IMR-90 (cell line): ENCODE measurements at regions not wholly inside any gene's neighbourhood (a gene's known extent, or its start where the extent isn't known, plus 50 kb on each side); places are given as distances from the start of the nearest gene placed in this dataset.

Experiments
- ATAC-seq: fragments of 200-7000 bp; cut with Tn5 transposase; 2 replicates; pipeline ENCODE4 v1.9.1; 2020; ENCODE audit warnings: low read depth, mild to moderate bottlenecking, moderate library complexity
- BruUV-seq: library from RNA; stranded (reverse); fragments of 400-500 nt; replicated peaks from 2 replicates; lab custom pipeline; 2021; lab: Mats Ljungman, UMichigan
- CTCF ChIA-PET: fragments of 300-600 bp; formaldehyde crosslinking; extraction: SDS; loops from one replicate; lab custom pipeline; 2021; ENCODE audit warnings: antibody characterized with exemption; lab: Yijun Ruan, JAX
- POLR2A ChIA-PET: fragments of 300-600 bp; sonication (Branson Sonifier 250); formaldehyde crosslinking; loops from one replicate; lab custom pipeline; 2022; ENCODE audit warnings: antibody characterized with exemption; ENCODE audit not compliant: unreplicated experiment; lab: Charles Lee
- DNase-seq: peaks from one replicate; pipeline ENCODE4 v3.0.0; 2013
- H2AFZ ChIP-seq: replicated peaks from 2 replicates; pipeline ENCODE3; 2013; ENCODE audit warnings: low read length, mild to moderate bottlenecking; ENCODE audit not compliant: poor library complexity
- H2AK5ac ChIP-seq: 2 replicates; pipeline ENCODE4 v1.6.1; 2013; ENCODE audit warnings: low read depth, low read length, inconsistent platforms
- H2AK9ac ChIP-seq: replicated peaks from 2 replicates; pipeline ENCODE3; 2013; ENCODE audit warnings: mild to moderate bottlenecking, low read depth, low read length, moderate library complexity; ENCODE audit not compliant: poor library complexity
- H2BK120ac ChIP-seq: 2 replicates; pipeline ENCODE4 v1.6.1; 2013; ENCODE audit warnings: low read depth, low read length, inconsistent platforms
- H2BK15ac ChIP-seq: 3 replicates; pipeline ENCODE4 v1.6.1; 2013; ENCODE audit warnings: low read depth, low read length, inconsistent platforms
- H2BK20ac ChIP-seq: 2 replicates; pipeline ENCODE4 v1.6.1; 2013; ENCODE audit warnings: low read depth, mild to moderate bottlenecking, inconsistent platforms, low read length, moderate library complexity
- H2BK5ac ChIP-seq: 2 replicates; pipeline ENCODE4 v1.6.1; 2013; ENCODE audit warnings: mild to moderate bottlenecking, low read depth, low read length, inconsistent platforms; ENCODE audit not compliant: poor library complexity, severe bottlenecking
- H3K14ac ChIP-seq: replicated peaks from 2 replicates; pipeline ENCODE4 v1.6.1; 2013; ENCODE audit warnings: low read depth, low read length, inconsistent platforms
- H3K18ac ChIP-seq: 2 replicates; pipeline ENCODE4 v1.6.1; 2013; ENCODE audit warnings: low read depth, low read length, control low read depth
- H3K23ac ChIP-seq: 2 replicates; pipeline ENCODE4 v1.6.1; 2013; ENCODE audit warnings: low read depth, low read length, inconsistent platforms
- H3K27ac ChIP-seq: 2 replicates; pipeline ENCODE4 v1.5.1; 2013; ENCODE audit warnings: mild to moderate bottlenecking, control low read depth, low read length; ENCODE audit not compliant: insufficient read depth
- H3K27me3 ChIP-seq: 2 replicates; pipeline ENCODE4 v1.6.1; 2013; ENCODE audit warnings: low read length; ENCODE audit not compliant: control insufficient read depth, insufficient read depth
- H3K36me3 ChIP-seq: 2 replicates; pipeline ENCODE4 v1.6.1; 2013; ENCODE audit warnings: low read length, mixed read lengths; ENCODE audit not compliant: control insufficient read depth, insufficient read depth
- H3K4ac ChIP-seq: 2 replicates; pipeline ENCODE4 v1.6.1; 2013; ENCODE audit warnings: low read depth, low read length, inconsistent platforms
- H3K4me1 ChIP-seq: 2 replicates; pipeline ENCODE4 v1.6.1; 2013; ENCODE audit warnings: low read length, mixed read lengths; ENCODE audit not compliant: control insufficient read depth, insufficient read depth
- H3K4me2 ChIP-seq: 2 replicates; pipeline ENCODE4 v1.6.1; 2013; ENCODE audit warnings: low read depth, mild to moderate bottlenecking, control low read depth, low read length, moderate library complexity
- H3K4me3 ChIP-seq: 2 replicates; pipeline ENCODE4 v1.5.1; 2013; ENCODE audit warnings: low read depth, mild to moderate bottlenecking, control low read depth, low read length, moderate library complexity; ENCODE audit not compliant: insufficient read depth
- H3K56ac ChIP-seq: 2 replicates; pipeline ENCODE4 v1.6.1; 2013; ENCODE audit warnings: low read length, inconsistent platforms; ENCODE audit not compliant: insufficient read depth; ENCODE audit errors: extremely low read depth
- H3K79me1 ChIP-seq, 2 experiments: 2 replicates each; pipeline ENCODE4 v1.6.1; 2013; ENCODE audit warnings: low read length in 2 of 2, inconsistent platforms in 1 of 2, low read depth in 1 of 2
- H3K9ac ChIP-seq: 2 replicates; pipeline ENCODE4 v1.6.1; 2013; ENCODE audit warnings: low read depth, low read length, control low read depth
- H3K9me1 ChIP-seq: 2 replicates; pipeline ENCODE4 v1.6.1; 2013; ENCODE audit warnings: low read length, inconsistent platforms; ENCODE audit not compliant: insufficient read depth
- H3K9me3 ChIP-seq: 2 replicates; pipeline ENCODE4 v1.6.1; 2013; ENCODE audit warnings: low read length; ENCODE audit not compliant: control insufficient read depth, insufficient read depth
- H4K20me1 ChIP-seq: 2 replicates; pipeline ENCODE4 v1.6.1; 2013; ENCODE audit warnings: low read length, inconsistent platforms; ENCODE audit not compliant: insufficient read depth
- H4K5ac ChIP-seq: 2 replicates; pipeline ENCODE4 v1.6.1; 2013; ENCODE audit warnings: mild to moderate bottlenecking, low read depth, low read length, control low read depth
- H4K8ac ChIP-seq, 2 experiments: 2 replicates each; pipeline ENCODE4 v1.6.1; 2013; ENCODE audit warnings: low read depth in 2 of 2, low read length in 2 of 2, control low read depth in 1 of 2, inconsistent platforms in 1 of 2
- H4K91ac ChIP-seq: 2 replicates; pipeline ENCODE4 v1.6.1; 2013; ENCODE audit warnings: low read depth, low read length, inconsistent platforms; ENCODE audit not compliant: insufficient read depth
- BHLHE40 ChIP-seq: fragments of 150-350 bp; IDR thresholded peaks from 2 replicates; pipeline ENCODE4 v1.6.1; 2016; ENCODE audit warnings: mild to moderate bottlenecking, low read depth, low read length
- CEBPB ChIP-seq: IDR thresholded peaks from 2 replicates; pipeline ENCODE4 v1.6.1; 2012; ENCODE audit warnings: low read depth, low read length, improper control_type of control experiment
- CHD1 ChIP-seq: IDR thresholded peaks from 2 replicates; pipeline ENCODE4 v1.6.1; 2012; ENCODE audit warnings: low read depth, low read length, improper control_type of control experiment
- FOS ChIP-seq: fragments of 150-350 bp; IDR thresholded peaks from 2 replicates; pipeline ENCODE4 v1.6.1; 2016; ENCODE audit warnings: low read depth, low read length
- MAFK ChIP-seq: IDR thresholded peaks from 2 replicates; pipeline ENCODE4 v1.6.1; 2012; ENCODE audit warnings: low read depth, low read length, improper control_type of control experiment
- MAZ ChIP-seq: IDR thresholded peaks from 2 replicates; pipeline ENCODE4 v1.6.1; 2012; ENCODE audit warnings: low read depth, mild to moderate bottlenecking, low read length, improper control_type of control experiment, moderate library complexity, borderline replicate concordance
- MXI1 ChIP-seq: IDR thresholded peaks from 2 replicates; pipeline ENCODE4 v1.6.1; 2012; ENCODE audit warnings: low read depth, mild to moderate bottlenecking, low read length, moderate library complexity, borderline replicate concordance
- NFE2L2 ChIP-seq: fragments of 150-350 bp; IDR thresholded peaks from 2 replicates; pipeline ENCODE4 v1.6.1; 2016; ENCODE audit warnings: low read depth, mild to moderate bottlenecking, low read length
- POLR2A ChIP-seq: IDR thresholded peaks from 2 replicates; pipeline ENCODE4 v1.6.1; 2012; ENCODE audit warnings: mild to moderate bottlenecking, low read depth, low read length
- RAD21 ChIP-seq: IDR thresholded peaks from 2 replicates; pipeline ENCODE4 v1.6.1; 2012; ENCODE audit warnings: low read length, improper control_type of control experiment
- RCOR1 ChIP-seq: IDR thresholded peaks from 2 replicates; pipeline ENCODE4 v1.6.1; 2012; ENCODE audit warnings: mild to moderate bottlenecking, low read length, improper control_type of control experiment; ENCODE audit not compliant: insufficient replicate concordance
- RFX5 ChIP-seq: IDR thresholded peaks from 2 replicates; pipeline ENCODE4 v1.8.0; 2012; ENCODE audit warnings: low read depth, mild to moderate bottlenecking, low read length, moderate library complexity
- SMC3 ChIP-seq: fragments of 150-350 bp; IDR thresholded peaks from 2 replicates; pipeline ENCODE4 v1.6.1; 2016; ENCODE audit warnings: low read depth, mild to moderate bottlenecking, antibody characterized with exemption, low read length, moderate library complexity
- whole genome bisulfite sequencing, 2 experiments: methylation state at CpG; one replicate each; pipeline versions ENCODE4 v1.1.5 to v1.1.7; 2013; ENCODE audit warnings: missing lambda C conversion rate in 2 of 2; ENCODE audit not compliant: insufficient read length in 1 of 2; ENCODE audit errors: extremely low coverage in 2 of 2; 5-methylcytosine and 5-hydroxymethylcytosine counted together
- dilution Hi-C: fragments of 300-500 bp; cut with HindIII; formaldehyde crosslinking; loops from one replicate; pipeline ENCODE4 v1.14.3; 2018; ENCODE audit warnings: low sequenced_read_pairs; ENCODE audit not compliant: unreplicated experiment
- in situ Hi-C: fragments of 300-500 bp; cut with MboI; formaldehyde crosslinking; loops from 3 replicates; pipeline ENCODE4 v1.14.3; 2019; ENCODE audit warnings: low sequenced_read_pairs, inconsistent platforms, mixed read lengths
- intact Hi-C: fragments of 100-400 bp; cut with micrococcal nuclease; formaldehyde crosslinking; loops from 2 replicates; pipeline ENCODE4 v1.10.0; 2022
- TF ChIP-seq, protein P1 (sequence below): fragments of 150-350 bp; IDR thresholded peaks from 2 replicates; pipeline ENCODE4 v1.6.1; 2016; ENCODE audit warnings: low read depth, mild to moderate bottlenecking, low read length, moderate library complexity, borderline replicate concordance
- TF ChIP-seq, protein P2 (sequence below): conservative IDR thresholded peaks from 2 replicates; pipeline ENCODE4 v1.5.1; 2012; ENCODE audit warnings: mild to moderate bottlenecking, low read depth, low read length, improper control_type of control experiment
- TF ChIP-seq, protein P3 (sequence below): fragments of 150-350 bp; IDR thresholded peaks from 2 replicates; pipeline ENCODE4 v1.6.1; 2017; ENCODE audit warnings: mild to moderate bottlenecking, antibody characterized with exemption, low read length, low read depth

DNA sequence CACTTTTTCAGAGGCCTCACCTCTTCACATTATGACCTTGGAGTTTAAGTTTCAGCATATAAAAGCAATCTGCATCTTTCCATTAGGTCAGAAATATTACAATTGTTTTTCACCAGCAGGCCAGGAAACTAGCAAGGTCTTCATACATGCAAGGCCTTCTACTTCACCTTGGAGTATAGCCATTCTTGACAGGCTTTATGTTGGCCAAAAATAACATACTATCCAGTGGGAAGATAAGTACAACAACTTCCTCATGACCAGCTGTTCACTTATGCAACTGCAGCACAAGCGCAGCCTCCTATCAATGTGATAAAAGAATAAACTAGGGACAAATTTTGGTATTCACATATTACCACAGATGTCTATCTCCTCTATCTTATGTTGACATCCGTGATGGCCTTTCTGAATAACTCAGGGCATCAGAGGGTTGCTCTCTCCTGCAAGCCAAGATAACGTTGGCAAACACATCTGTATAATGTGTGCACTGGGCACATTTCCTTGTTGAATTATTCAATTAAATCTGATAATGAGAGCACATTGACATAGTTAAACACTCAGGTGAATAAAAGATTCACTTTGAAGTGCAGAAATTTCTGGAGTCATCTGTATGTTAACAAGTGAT, 239.8 kb downstream of the FZD1 start:
- Histone ChIP-seq H2BK20ac (no peak overlapping the region), H3K27ac (no peak overlapping the region), H3K23ac (no peak overlapping the region), H3K9me3 (no peaks in the 10 kb centered on the region), H2BK120ac (no peak overlapping the region), H2BK15ac (no peak overlapping the region), H3K27me3 (no peaks in the 10 kb centered on the region), H3K4me1 (no peaks in the 10 kb centered on the region), H4K8ac (no peak overlapping the region), H3K9me1 (no peaks in the 10 kb centered on the region), H3K36me3 (no peaks in the 10 kb centered on the region), H2AK9ac (no peak overlapping the region), H2AK5ac (no peak overlapping the region), H3K4ac (no peak overlapping the region), H3K14ac (no peak overlapping the region), H2BK5ac (no peak overlapping the region), H3K56ac (no peak overlapping the region), H3K18ac (no peak overlapping the region), H4K91ac (no peak overlapping the region), H3K9ac (no peak overlapping the region), H3K4me3 (no peak overlapping the region), H3K4me2 (no peak overlapping the region), H3K79me1 (no peaks in the 10 kb centered on the region), H4K20me1 (no peaks in the 10 kb centered on the region), H2AFZ (no peak overlapping the region), H4K5ac (no peak overlapping the region)
- DNase-seq, result no peak
- TF ChIP-seq BHLHE40, result no peak
- no peak for TF ChIP-seq FOS
- no peak for TF ChIP-seq MXI1
- TF ChIP-seq, protein P1, sequence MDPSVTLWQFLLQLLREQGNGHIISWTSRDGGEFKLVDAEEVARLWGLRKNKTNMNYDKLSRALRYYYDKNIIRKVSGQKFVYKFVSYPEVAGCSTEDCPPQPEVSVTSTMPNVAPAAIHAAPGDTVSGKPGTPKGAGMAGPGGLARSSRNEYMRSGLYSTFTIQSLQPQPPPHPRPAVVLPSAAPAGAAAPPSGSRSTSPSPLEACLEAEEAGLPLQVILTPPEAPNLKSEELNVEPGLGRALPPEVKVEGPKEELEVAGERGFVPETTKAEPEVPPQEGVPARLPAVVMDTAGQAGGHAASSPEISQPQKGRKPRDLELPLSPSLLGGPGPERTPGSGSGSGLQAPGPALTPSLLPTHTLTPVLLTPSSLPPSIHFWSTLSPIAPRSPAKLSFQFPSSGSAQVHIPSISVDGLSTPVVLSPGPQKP, result no peak
- TF ChIP-seq CEBPB, result no peak
- no peak for TF ChIP-seq NFE2L2
- TF ChIP-seq, protein P2, sequence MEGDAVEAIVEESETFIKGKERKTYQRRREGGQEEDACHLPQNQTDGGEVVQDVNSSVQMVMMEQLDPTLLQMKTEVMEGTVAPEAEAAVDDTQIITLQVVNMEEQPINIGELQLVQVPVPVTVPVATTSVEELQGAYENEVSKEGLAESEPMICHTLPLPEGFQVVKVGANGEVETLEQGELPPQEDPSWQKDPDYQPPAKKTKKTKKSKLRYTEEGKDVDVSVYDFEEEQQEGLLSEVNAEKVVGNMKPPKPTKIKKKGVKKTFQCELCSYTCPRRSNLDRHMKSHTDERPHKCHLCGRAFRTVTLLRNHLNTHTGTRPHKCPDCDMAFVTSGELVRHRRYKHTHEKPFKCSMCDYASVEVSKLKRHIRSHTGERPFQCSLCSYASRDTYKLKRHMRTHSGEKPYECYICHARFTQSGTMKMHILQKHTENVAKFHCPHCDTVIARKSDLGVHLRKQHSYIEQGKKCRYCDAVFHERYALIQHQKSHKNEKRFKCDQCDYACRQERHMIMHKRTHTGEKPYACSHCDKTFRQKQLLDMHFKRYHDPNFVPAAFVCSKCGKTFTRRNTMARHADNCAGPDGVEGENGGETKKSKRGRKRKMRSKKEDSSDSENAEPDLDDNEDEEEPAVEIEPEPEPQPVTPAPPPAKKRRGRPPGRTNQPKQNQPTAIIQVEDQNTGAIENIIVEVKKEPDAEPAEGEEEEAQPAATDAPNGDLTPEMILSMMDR, result no peak
- no peak for TF ChIP-seq MAFK
- TF ChIP-seq CHD1, result no peak
- TF ChIP-seq POLR2A, result no peak
- TF ChIP-seq MAZ, result no peak
- no peak for TF ChIP-seq RFX5
- TF ChIP-seq SMC3, result no peak
- TF ChIP-seq, protein P3, sequence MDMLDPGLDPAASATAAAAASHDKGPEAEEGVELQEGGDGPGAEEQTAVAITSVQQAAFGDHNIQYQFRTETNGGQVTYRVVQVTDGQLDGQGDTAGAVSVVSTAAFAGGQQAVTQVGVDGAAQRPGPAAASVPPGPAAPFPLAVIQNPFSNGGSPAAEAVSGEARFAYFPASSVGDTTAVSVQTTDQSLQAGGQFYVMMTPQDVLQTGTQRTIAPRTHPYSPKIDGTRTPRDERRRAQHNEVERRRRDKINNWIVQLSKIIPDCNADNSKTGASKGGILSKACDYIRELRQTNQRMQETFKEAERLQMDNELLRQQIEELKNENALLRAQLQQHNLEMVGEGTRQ, result no peak
- no peak for TF ChIP-seq RAD21
- no peak for TF ChIP-seq RCOR1
- no TSS peak for BruUV-seq
- POLR2A ChIA-PET, result no interaction called here
- WGBS, 2 experiments, result no CpG with 5 or more reads among the region's 3 CpGs
- dilution Hi-C loops, result no loop called here
- intact Hi-C loops, result no loop called here
- in situ Hi-C loops, result no loop called here
- no peak for ATAC-seq
- CTCF ChIA-PET, result no interaction called here
